ENCODE measurements at regions not wholly inside any gene's neighbourhood (a gene's known extent, or its start where the extent isn't known, plus 50 kb on each side); places are given as distances from the start of the nearest gene placed in this dataset.

- no peak for TF ChIP-seq CTCF (IDR thresholded peaks at IDR 0.05)
Observed at GRCh38 chr6:164561656-164562055, 747.7 kb downstream of the C6orf118 start.

- TF ChIP-seq CTCF (IDR thresholded peaks at IDR 0.05) = no peak
Observed at GRCh38 chr6:164554700-164555476, 754.5 kb downstream of the C6orf118 start.

- TF ChIP-seq CTCF (IDR thresholded peaks at IDR 0.05) = no peak
Observed at GRCh38 chr6:164554226-164554625, 755.2 kb downstream of the C6orf118 start.

GRCh38 chr6:164551706-164552105 is 757.7 kb downstream of the C6orf118 start:
- no peak for TF ChIP-seq CTCF (IDR thresholded peaks at IDR 0.05)

GRCh38 chr6:164547076-164547475 is 762.3 kb downstream of the C6orf118 start:
- no peak for TF ChIP-seq CTCF (IDR thresholded peaks at IDR 0.05)

- TF ChIP-seq CTCF (IDR thresholded peaks at IDR 0.05) = no peak
Observed at GRCh38 chr6:164546263-164546662, 763.1 kb downstream of the C6orf118 start.

- no peak for TF ChIP-seq CTCF (IDR thresholded peaks at IDR 0.05)
Observed at GRCh38 chr6:164534070-164534766, 775.2 kb downstream of the C6orf118 start.
